C4-2B (cell line): ENCODE measurements at regions not wholly inside any gene's neighbourhood (a gene's known extent, or its start where the extent isn't known, plus 50 kb on each side); places are given as distances from the start of the nearest gene placed in this dataset.

Experiments used
- CTCF ChIP-seq: fragments of 450-650 bp; conservative IDR thresholded peaks from 2 replicates; pipeline ENCODE4 v1.5.1; 2017; ENCODE audit warnings: mild to moderate bottlenecking
- ZFX ChIP-seq: fragments of 450-650 bp; IDR thresholded peaks from 2 replicates; pipeline ENCODE4 v1.6.1; 2017

GRCh38 chr1:98211271-98211845 is 290.5 kb upstream of the DPYD start:
- TF ChIP-seq CTCF (no peak), ZFX (no peak)
